GM21619 (cell line): ENCODE measurements at regions not wholly inside any gene's neighbourhood (a gene's known extent, or its start where the extent isn't known, plus 50 kb on each side); places are given as distances from the start of the nearest gene placed in this dataset.

Experiments
- ATAC-seq: cut with Tn5 transposase; IDR thresholded peaks from one replicate; pipeline ENCODE4 v1.9.1; 2021; ENCODE audit not compliant: unreplicated experiment

DNA sequence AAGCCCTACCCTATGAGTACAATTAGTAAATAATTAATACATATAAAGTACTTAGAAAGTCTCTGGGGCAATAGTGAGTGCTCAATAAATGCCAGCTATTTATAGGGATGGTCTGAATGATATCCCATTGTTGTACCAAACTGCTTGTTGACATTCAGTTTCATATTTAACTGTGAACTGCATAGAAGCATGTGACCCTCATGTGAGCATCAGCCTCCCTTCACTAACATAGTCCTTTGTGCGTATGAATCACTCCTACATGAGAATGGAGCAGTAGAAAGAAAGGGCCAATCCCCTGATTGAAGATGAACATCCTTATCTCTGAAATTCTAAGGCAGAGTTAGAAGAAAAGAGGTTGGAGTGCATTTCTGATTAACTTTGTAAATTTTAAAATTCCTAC, 68.7 kb upstream of the ATP10A start:
- ATAC-seq = no peak

DNA sequence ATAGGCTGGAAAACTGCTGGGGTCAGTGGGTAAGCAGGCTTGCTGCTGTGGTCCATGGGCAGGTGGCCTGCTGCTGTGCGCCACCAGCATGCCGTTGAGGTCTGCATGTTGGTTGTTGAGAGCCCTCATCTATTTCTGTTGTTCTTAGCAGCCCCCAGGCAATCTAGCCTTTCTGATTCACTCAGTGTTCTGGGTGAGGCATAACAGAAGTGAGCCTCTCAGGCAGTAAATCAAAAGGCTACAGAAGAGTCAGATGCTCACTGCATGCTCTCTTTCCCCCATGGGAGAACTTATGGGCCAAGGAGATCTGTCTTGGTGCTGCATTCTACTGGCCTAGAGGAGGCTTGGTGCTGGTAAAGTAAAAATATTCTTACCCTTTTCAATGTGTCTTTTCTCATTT, 67.8 kb upstream of the ATP10A start:
- no peak for ATAC-seq
